Right cardiac atrium (tissue), 5 donors: ENCODE measurements at regions not wholly inside any gene's neighbourhood (a gene's known extent, or its start where the extent isn't known, plus 50 kb on each side); places are given as distances from the start of the nearest gene placed in this dataset.
"Not testable (repeated sequence)": the region's sequence is repeated elsewhere in the genome, so short reads cannot be mapped to it uniquely, and the experiment has no call there.

Experiments used
- ATAC-seq, 2 donors: fragments of 200-7000 bp; cut with Tn5 transposase; one replicate each; pipeline versions ENCODE4 v1.8.0 to v1.9.1; 2020; ENCODE audit warnings: moderate library complexity in 2 of 2, mild to moderate bottlenecking in 1 of 2
- DNase-seq, 3 donors: peaks; one replicate each; pipeline ENCODE4 v3.0.0-alpha.2; 2020
- H3K27ac ChIP-seq: one replicate; pipeline ENCODE4 v1.5.1; 2013; ENCODE audit warnings: mild to moderate bottlenecking, low read length, control low read depth, moderate library complexity
- H3K27me3 ChIP-seq: one replicate; pipeline ENCODE4 v1.6.1; 2013; ENCODE audit not compliant: control insufficient read depth, insufficient read depth
- H3K4me1 ChIP-seq: one replicate; pipeline ENCODE4 v1.6.1; 2013; ENCODE audit warnings: low read length; ENCODE audit not compliant: control insufficient read depth, insufficient read depth
- H3K4me3 ChIP-seq: one replicate; pipeline ENCODE4 v1.5.1; 2013; ENCODE audit warnings: low read length, control low read depth
- H3K9me3 ChIP-seq: one replicate; pipeline ENCODE4 v1.6.1; 2013; ENCODE audit warnings: low read length; ENCODE audit not compliant: control insufficient read depth
- WGBS: extraction: QIAGEN DNeasy Blood & Tissue Kit; methylation state at CpG from one replicate; pipeline ENCODE4 v1.1.7; 2013; 5-methylcytosine and 5-hydroxymethylcytosine counted together
- intact Hi-C, 4 donors: fragments of 100-400 bp; cut with DNase I; formaldehyde crosslinking; loops; one replicate each; pipeline versions ENCODE4 v1.11.0 to v1.14.0; 2022 to 2023
- donor health status: healthy with polysubstance abuse.
- donor health status: DM: no; HTN: yes; CAD: no.
- donor health status: DM: no; HTN: no; CAD: no.
- donor health status: DM: no; HTN: yes; CAD: no; lungs with severe emphysema.
- donor health status: DM: yes; HTN: yes; CAD: no.

DNA sequence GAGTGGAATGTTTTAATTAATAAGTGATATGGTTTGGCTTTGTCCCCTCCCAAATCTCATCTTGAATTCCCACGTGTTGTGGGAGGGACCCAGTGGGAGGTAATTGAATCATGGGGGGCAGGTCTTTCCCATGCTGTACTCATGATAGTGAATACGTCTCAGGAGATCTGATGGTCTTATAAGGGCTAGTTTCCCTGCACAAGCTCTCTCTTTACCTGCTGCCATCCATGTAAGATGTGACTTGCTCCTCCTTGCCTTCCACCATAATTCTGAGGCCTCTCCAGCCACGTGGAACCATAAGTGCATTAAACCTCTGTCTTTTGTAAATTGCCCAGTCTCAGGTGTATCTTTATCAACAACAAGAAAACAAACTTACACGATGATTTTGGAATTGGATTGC is 734.5 kb upstream of the BCHE start:
- intact Hi-C loops, ATAC-seq, H3K27me3 ChIP-seq, H3K9me3 ChIP-seq, H3K4me1 ChIP-seq, DNase-seq, H3K27ac ChIP-seq, H3K4me3 ChIP-seq: not testable (repeated sequence)
- 61% methylated on average over 4 of the region's 4 CpGs for whole genome bisulfite sequencing

DNA sequence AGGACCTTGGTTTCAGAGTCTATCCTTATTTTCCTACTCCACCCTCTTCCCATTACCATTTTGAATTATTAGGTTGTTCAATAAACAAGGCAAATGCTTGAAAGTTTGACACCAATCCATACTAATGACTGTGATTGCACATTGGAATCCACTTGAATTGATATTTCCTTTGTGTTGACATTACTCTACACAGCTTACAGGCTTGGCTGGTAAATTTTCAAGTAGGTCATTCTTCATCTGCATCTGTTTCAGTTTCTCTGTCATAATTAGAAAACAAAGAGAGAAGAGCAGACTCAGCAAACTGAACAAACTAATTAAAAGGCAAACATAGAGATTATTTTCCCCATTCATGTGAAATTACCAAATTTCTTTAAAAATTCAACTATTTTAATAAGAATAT is 732.9 kb upstream of the BCHE start:
- ATAC-seq, result no peak
- H3K27me3 ChIP-seq, result no peaks in the 10 kb centered on the region
- DNase-seq, result no peak
- intact Hi-C loops, result no loop called here
- H3K9me3 ChIP-seq, result no peaks in the 10 kb centered on the region
- H3K27ac ChIP-seq, result no peak overlapping the region
- H3K4me3 ChIP-seq, result no peak overlapping the region
- H3K4me1 ChIP-seq, result no peaks in the 10 kb centered on the region

DNA sequence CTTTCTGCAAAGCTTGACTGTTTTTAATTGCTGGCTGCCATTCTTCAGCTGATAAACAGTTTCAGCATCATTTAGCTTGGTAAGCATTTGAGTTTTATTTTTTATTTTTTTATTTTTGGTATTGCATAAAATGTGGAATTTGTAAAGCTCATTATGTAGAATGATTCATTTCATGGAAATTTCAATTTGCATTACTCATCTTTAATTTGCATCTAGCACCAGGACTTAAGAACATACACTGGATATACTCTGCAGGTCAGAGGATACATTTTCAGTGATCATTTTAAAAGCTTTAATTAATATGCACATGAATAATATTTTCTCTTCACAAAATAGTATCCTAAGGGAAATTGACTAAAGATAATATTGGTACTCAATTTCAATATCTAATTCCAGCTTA is 732.4 kb upstream of the BCHE start:
- ATAC-seq, result no peak
- H3K4me3 ChIP-seq, result no peak overlapping the region
- no peaks in the 10 kb centered on the region for H3K4me1 ChIP-seq
- no peak overlapping the region for H3K27ac ChIP-seq
- no peaks in the 10 kb centered on the region for H3K27me3 ChIP-seq
- no peak for DNase-seq
- no peaks in the 10 kb centered on the region for H3K9me3 ChIP-seq
- intact Hi-C loops, result no loop called here

DNA sequence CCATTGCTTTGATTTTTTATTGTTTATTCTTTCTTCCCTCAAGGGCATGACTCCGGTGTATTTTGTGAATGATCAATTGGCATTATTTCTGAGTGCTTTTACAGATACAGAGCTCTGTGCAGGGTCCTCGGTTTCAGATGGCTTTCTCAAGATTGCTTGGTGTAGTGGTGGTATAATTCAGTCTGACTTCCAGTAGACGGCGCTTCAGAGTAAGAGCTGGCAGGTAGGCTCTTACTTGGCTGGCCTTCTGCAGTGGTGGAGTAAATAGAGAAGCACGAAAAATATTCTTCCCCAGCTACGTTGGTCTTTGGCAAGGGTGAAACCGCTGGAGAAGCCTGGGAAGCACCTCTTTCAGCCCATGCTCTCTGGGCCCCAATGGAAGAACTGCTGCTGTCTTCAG is 723.0 kb upstream of the BCHE start:
- WGBS, result 56% methylated on average over 7 of the region's 7 CpGs
- no peak for ATAC-seq
- Histone ChIP-seq H3K4me3 (no peak overlapping the region), H3K9me3 (no peaks in the 10 kb centered on the region), H3K4me1 (no peaks in the 10 kb centered on the region), H3K27me3 (no peaks in the 10 kb centered on the region), H3K27ac (no peak overlapping the region)
- DNase-seq, result no peak
- intact Hi-C loops, result no loop called here

DNA sequence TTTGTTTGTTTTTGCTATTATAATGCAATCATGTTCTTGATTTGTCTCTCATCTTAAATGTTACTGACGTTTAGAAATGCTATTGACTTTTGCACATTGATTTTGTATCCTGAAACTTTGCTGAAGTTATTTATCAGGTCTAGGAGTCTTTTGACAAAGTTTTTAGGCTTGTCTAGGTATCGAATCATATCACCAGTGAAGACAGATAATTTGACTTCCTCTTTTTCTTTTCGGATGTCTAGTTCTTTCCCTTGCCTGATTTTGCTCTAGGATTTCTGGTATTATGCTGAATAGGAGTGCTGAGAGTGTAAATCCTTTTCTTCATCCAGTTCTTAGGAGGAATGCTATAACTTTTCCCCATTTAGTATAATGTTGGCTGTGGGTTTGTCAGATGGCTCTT is 719.7 kb upstream of the BCHE start:
- no peak overlapping the region for H3K27ac ChIP-seq
- H3K4me3 ChIP-seq, result no peak overlapping the region
- 57% methylated on average over 3 of the region's 3 CpGs for WGBS
- no peaks in the 10 kb centered on the region for H3K9me3 ChIP-seq
- ATAC-seq, result no peak
- intact Hi-C loops, result no loop called here
- no peaks in the 10 kb centered on the region for H3K27me3 ChIP-seq
- no peak for DNase-seq
- H3K4me1 ChIP-seq, result no peaks in the 10 kb centered on the region

DNA sequence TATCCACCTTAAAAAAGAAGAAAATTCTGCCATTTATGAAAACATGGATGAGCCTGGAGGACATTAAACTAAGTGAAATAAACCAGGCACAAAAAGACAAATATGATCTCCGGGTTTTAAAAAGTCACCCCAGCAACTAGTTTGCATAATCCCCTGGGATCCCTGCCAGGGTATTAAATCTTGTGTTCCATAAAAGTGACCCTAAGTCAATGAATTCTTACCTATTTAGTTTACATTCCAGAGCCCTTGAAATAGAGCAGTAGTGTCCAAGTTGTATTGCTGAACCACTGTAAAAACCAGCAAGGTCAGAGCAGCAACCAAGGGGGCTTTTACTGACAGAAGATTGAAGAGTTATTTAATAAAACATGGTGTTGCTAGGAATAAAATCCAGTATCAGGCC is 716.8 kb upstream of the BCHE start:
- no peak overlapping the region for H3K4me3 ChIP-seq
- H3K9me3 ChIP-seq, result no peaks in the 10 kb centered on the region
- intact Hi-C loops, result no loop called here
- H3K4me1 ChIP-seq, result no peaks in the 10 kb centered on the region
- no peak overlapping the region for H3K27ac ChIP-seq
- 31% methylated on average over 1 of the region's 1 CpG for WGBS
- DNase-seq (no peak), ATAC-seq (no peak)
- no peaks in the 10 kb centered on the region for H3K27me3 ChIP-seq

DNA sequence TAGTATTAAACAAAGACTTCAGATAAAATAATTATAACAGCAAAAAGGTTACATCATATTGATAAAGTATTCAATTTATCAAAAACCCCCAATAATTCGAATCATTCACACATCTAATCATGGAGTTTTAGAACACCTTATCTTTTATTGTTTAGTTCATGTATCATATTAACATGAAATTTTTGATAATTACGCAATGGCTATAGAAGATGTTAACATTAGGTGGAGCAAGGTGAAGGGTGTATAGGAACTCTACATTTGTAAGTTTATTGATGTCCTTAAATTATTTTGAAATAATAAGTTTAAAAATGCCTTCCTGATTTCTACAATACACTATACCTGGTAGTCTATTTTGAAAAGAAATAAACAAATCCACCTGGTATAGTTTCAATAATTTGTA is 696.5 kb upstream of the BCHE start:
- H3K4me1 ChIP-seq, result no peaks in the 10 kb centered on the region
- no peak overlapping the region for H3K27ac ChIP-seq
- H3K9me3 ChIP-seq, result peaks cover 4% of the 10 kb centered on the region
- intact Hi-C loops, result no loop called here
- DNase-seq, result no peak
- no peaks in the 10 kb centered on the region for H3K27me3 ChIP-seq
- H3K4me3 ChIP-seq, result no peak overlapping the region
- WGBS, result 80% methylated on average over 2 of the region's 2 CpGs
- no peak for ATAC-seq

DNA sequence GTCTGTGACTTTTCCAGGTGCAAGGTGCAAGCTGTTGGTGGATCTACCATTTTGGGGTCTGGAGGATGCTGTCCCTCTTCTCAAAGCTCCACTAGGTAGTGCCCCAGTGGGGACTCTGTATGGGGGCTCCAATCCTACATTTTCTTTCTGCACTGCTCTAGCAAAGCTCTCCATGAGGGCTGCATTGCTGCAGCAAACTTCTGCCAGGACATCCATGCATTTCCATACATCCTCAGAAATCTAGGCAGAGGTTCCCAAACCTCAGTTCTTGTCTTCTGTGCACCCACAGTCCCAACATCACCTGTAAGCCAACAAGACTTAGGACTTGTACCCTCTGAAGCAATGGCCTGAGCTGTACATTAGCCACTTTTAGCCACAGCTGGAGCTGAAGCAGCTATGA is 694.5 kb upstream of the BCHE start:
- DNase-seq, result no peak
- H3K27me3 ChIP-seq, result no peaks in the 10 kb centered on the region
- H3K27ac ChIP-seq, result no peak overlapping the region
- H3K4me3 ChIP-seq, result no peak overlapping the region
- ATAC-seq, result no peak
- intact Hi-C loops, result no loop called here
- peaks cover 4% of the 10 kb centered on the region for H3K9me3 ChIP-seq
- H3K4me1 ChIP-seq, result no peaks in the 10 kb centered on the region

DNA sequence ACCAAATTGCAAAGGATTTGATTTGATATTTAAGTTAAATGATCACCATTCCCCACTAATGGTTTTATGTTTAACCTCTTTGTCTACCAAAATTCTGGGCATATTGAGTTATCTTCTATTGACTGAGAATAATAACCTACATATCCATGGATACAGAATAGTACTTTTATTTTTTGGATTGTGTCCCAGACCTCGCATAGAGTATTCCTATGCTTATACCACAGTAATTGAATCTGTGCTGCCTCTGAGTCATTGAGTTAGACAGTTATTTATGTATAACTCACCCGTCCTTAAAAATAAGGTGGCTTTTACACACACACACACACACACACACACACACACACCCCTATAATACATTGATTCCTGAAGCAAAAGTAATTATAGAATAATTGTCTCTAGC is 690.1 kb upstream of the BCHE start:
- ATAC-seq, result no peak

DNA sequence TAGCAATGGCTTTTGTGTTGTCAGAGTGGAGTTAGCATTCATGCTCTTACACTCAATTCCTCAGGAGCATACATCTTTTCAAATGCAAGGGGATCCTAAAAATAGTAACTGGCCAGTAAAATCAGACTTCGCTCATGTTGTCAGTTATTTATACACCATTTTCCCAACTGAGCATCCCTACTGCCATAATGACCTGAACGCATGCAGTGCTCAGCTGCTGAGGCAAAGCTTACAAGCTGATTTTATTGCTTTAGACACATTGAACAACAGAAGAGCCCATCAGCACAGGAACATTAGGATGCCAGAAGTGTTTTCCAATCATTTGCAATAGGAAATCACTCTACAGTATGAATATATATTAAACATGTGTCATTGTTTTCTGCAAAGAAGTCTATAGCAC is 689.7 kb upstream of the BCHE start:
- no peak for ATAC-seq
- Histone ChIP-seq H3K27me3 (no peaks in the 10 kb centered on the region), H3K27ac (no peak overlapping the region), H3K4me1 (no peaks in the 10 kb centered on the region), H3K4me3 (no peak overlapping the region), H3K9me3 (peaks cover 2% of the 10 kb centered on the region)
- WGBS, result 57% methylated on average over 2 of the region's 2 CpGs
- intact Hi-C loops, result no loop called here
- DNase-seq, result no peak

More for the DNA sequence above, 690.1 kb upstream of the BCHE start:
- H3K4me1 ChIP-seq, result no peaks in the 10 kb centered on the region
- 31% methylated on average over 2 of the region's 2 CpGs for WGBS
- no peak for DNase-seq
- H3K4me3 ChIP-seq, result no peak overlapping the region
- intact Hi-C loops, result no loop called here
- H3K27ac ChIP-seq, result no peak overlapping the region
- H3K9me3 ChIP-seq, result peaks cover 4% of the 10 kb centered on the region
- H3K27me3 ChIP-seq, result no peaks in the 10 kb centered on the region

DNA sequence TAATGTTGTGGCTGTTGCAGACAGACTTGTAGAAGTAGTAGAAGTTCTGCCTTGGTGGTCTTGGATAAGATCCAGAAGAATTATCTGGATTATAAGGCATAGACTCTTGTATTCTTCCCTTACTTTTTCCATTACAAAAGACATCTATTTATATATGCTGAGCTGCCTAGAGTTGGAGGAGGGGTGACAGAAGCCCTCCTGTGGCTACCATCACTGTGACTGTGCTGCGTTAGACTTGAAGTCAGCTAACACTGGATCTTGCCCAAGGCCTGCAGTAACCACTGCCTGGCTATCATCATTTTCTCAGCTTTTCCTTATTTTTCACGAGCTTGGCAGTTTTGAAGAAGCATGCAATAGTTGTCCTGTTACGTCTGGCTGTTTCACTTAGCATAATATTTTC is 684.8 kb upstream of the BCHE start:
- DNase-seq, result no peak
- no peak overlapping the region for H3K4me3 ChIP-seq
- intact Hi-C loops, result no loop called here
- no peaks in the 10 kb centered on the region for H3K9me3 ChIP-seq
- 60% methylated on average over 3 of the region's 3 CpGs for WGBS
- no peaks in the 10 kb centered on the region for H3K27me3 ChIP-seq
- no peak for ATAC-seq
- H3K27ac ChIP-seq, result no peak overlapping the region
- no peaks in the 10 kb centered on the region for H3K4me1 ChIP-seq

DNA sequence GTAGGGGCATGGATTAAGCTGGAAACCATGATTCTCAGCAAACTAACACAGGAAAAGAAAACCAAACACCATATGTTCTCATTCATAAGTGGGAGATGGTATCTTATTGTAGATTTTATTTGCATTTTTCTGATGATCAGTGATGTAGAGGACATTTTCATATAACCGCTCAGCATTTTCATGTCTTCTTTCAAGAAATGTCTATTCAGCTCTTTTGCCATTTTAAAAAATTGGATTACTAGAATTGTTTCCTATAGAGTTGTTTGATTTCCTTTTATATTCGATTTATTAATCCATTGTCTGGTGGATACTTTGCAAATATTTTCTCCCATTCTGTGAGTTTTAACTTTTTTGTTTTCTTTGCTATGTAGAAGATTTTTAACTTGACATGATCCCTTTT is 682.2 kb upstream of the BCHE start:
- H3K27ac ChIP-seq, result no peak overlapping the region
- DNase-seq, result no peak
- WGBS, result 93% methylated on average over 2 of the region's 2 CpGs
- no peaks in the 10 kb centered on the region for H3K9me3 ChIP-seq
- H3K4me3 ChIP-seq, result no peak overlapping the region
- no peaks in the 10 kb centered on the region for H3K27me3 ChIP-seq
- no peak for ATAC-seq
- intact Hi-C loops, result no loop called here
- no peaks in the 10 kb centered on the region for H3K4me1 ChIP-seq
